Loucy (cell line): ENCODE measurements at regions not wholly inside any gene's neighbourhood (a gene's known extent, or its start where the extent isn't known, plus 50 kb on each side); places are given as distances from the start of the nearest gene placed in this dataset.

Experiments used
- EZH2phosphoT487 ChIP-seq: fragments of 200-600 bp; IDR thresholded peaks from 2 replicates; pipeline ENCODE4 v1.6.1; 2018; ENCODE audit warnings: antibody characterized with exemption, mild to moderate bottlenecking, moderate library complexity, borderline replicate concordance
- TF ChIP-seq, protein P1 (sequence below): fragments of 200-600 bp; sonication (generic); conservative IDR thresholded peaks from 2 replicates; pipeline ENCODE4 v1.5.1; 2014; ENCODE audit warnings: mild to moderate bottlenecking, antibody characterized with exemption, low read length

DNA sequence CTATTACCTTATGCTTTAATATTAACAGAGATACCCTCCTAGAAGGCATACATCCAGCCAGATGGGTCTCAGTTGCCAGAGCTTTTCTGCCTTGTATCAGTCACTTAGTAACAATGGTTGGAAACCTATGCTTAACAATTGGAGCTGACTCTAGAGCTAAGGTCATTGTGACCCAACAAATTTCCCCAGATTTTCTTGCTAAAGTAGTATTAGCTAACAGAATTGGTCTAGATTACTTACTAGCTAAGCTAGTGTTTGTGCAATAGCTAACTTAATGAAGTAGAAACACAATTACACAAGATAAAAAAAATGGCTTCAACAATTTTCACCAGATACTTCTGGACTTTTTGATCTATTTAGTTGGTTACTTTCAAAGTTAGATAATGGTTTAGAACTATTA is 236.9 kb downstream of the NSUN3 start:
- TF ChIP-seq, protein P1, sequence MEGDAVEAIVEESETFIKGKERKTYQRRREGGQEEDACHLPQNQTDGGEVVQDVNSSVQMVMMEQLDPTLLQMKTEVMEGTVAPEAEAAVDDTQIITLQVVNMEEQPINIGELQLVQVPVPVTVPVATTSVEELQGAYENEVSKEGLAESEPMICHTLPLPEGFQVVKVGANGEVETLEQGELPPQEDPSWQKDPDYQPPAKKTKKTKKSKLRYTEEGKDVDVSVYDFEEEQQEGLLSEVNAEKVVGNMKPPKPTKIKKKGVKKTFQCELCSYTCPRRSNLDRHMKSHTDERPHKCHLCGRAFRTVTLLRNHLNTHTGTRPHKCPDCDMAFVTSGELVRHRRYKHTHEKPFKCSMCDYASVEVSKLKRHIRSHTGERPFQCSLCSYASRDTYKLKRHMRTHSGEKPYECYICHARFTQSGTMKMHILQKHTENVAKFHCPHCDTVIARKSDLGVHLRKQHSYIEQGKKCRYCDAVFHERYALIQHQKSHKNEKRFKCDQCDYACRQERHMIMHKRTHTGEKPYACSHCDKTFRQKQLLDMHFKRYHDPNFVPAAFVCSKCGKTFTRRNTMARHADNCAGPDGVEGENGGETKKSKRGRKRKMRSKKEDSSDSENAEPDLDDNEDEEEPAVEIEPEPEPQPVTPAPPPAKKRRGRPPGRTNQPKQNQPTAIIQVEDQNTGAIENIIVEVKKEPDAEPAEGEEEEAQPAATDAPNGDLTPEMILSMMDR: no peak
- TF ChIP-seq EZH2phosphoT487: no peak
